ENCODE measurements at regions not wholly inside any gene's neighbourhood (a gene's known extent, or its start where the extent isn't known, plus 50 kb on each side); places are given as distances from the start of the nearest gene placed in this dataset.
A peak's percentile ranks its signal among the peaks of the same experiment; 100 is the strongest.

DNA sequence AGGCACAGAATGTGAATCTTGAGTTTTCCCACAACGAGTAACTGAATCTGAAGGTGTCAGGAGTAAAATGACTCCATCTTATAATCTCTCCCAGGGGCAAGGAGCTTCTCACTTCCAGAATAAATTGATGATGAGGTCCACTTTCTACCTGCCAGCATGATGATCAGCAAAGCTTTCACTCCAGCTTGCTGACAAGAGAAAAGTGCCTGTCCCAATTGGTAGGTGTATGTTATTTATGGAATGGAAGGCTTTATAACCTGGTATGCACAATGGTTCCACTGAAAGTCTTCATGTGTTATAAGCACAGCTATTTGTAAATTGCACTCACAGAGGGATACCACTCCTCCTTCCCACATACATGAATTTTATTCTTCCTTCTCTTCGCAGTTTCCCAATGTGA, 401.0 kb upstream of the UBE2E3 start:
- TF ChIP-seq RAD21 (conservative IDR thresholded peaks at IDR 0.05): no peak
- no peak for TF ChIP-seq CTCF (IDR thresholded peaks at IDR 0.05; ENCODE audit: poor library complexity, severe bottlenecking)
- TF ChIP-seq POLR2AphosphoS5 (IDR thresholded peaks at IDR 0.05): peak; percentile 93

Data from neural cell (in vitro differentiated cells).